ENCODE measurements at regions not wholly inside any gene's neighbourhood (a gene's known extent, or its start where the extent isn't known, plus 50 kb on each side); places are given as distances from the start of the nearest gene placed in this dataset.

- Mint-ChIP-seq H3K36me3 (ENCODE audit: low read depth) (no peaks in the 10 kb centered on the region), H3K27ac (no peak overlapping the region), H3K4me1 (no peaks in the 10 kb centered on the region), H3K4me3 (no peak overlapping the region), H3K27me3 (no peaks in the 10 kb centered on the region)
- DNase-seq (no peak), ATAC-seq (no peak)
- no peaks in the 10 kb centered on the region for H3K9me3 ChIP-seq (ENCODE audit: control insufficient read depth, low read length, poor library complexity, severe bottlenecking)
Observed at GRCh38 chr6:92510137-92510536, 909.2 kb downstream of the EPHA7 start.

GRCh38 chr6:92507552-92507951 lies 911.8 kb downstream of the EPHA7 start:
- H3K27ac Mint-ChIP-seq = no peak overlapping the region
- no peaks in the 10 kb centered on the region for H3K27me3 Mint-ChIP-seq
- DNase-seq (no peak), ATAC-seq (no peak)
- no peaks in the 10 kb centered on the region for H3K4me1 Mint-ChIP-seq
- H3K4me3 Mint-ChIP-seq = no peak overlapping the region
- H3K9me3 ChIP-seq (ENCODE audit: control insufficient read depth, low read length, poor library complexity, severe bottlenecking) = no peaks in the 10 kb centered on the region
- no peaks in the 10 kb centered on the region for H3K36me3 Mint-ChIP-seq (ENCODE audit: low read depth)

GRCh38 chr6:92504509-92504908 lies 914.9 kb downstream of the EPHA7 start:
- no peaks in the 10 kb centered on the region for H3K9me3 ChIP-seq (ENCODE audit: control insufficient read depth, low read length, poor library complexity, severe bottlenecking)
- Mint-ChIP-seq H3K27ac (no peak overlapping the region), H3K4me3 (no peak overlapping the region), H3K4me1 (no peaks in the 10 kb centered on the region), H3K27me3 (no peaks in the 10 kb centered on the region), H3K36me3 (ENCODE audit: low read depth) (no peaks in the 10 kb centered on the region)
- no peak for DNase-seq
- ATAC-seq = no peak

- no peaks in the 10 kb centered on the region for H3K27me3 Mint-ChIP-seq
- ATAC-seq = no peak
- no peaks in the 10 kb centered on the region for H3K36me3 Mint-ChIP-seq (ENCODE audit: low read depth)
- H3K4me1 Mint-ChIP-seq = no peaks in the 10 kb centered on the region
- no peak for DNase-seq
- no peaks in the 10 kb centered on the region for H3K9me3 ChIP-seq (ENCODE audit: control insufficient read depth, low read length, poor library complexity, severe bottlenecking)
- no peak overlapping the region for H3K27ac Mint-ChIP-seq
- H3K4me3 Mint-ChIP-seq = no peak overlapping the region
Observed at GRCh38 chr6:92497281-92497680, 922.1 kb downstream of the EPHA7 start.

GRCh38 chr6:92496527-92496926 lies 922.8 kb downstream of the EPHA7 start:
- H3K4me3 Mint-ChIP-seq = no peak overlapping the region
- no peaks in the 10 kb centered on the region for H3K9me3 ChIP-seq (ENCODE audit: control insufficient read depth, low read length, poor library complexity, severe bottlenecking)
- ATAC-seq (no peak), DNase-seq (no peak)
- H3K4me1 Mint-ChIP-seq = no peaks in the 10 kb centered on the region
- H3K27ac Mint-ChIP-seq = no peak overlapping the region
- H3K27me3 Mint-ChIP-seq = no peaks in the 10 kb centered on the region
- H3K36me3 Mint-ChIP-seq (ENCODE audit: low read depth) = no peaks in the 10 kb centered on the region

- H3K27ac Mint-ChIP-seq = no peak overlapping the region
Observed at GRCh38 chr6:92495242-92495641, 924.1 kb downstream of the EPHA7 start.

GRCh38 chr6:92485487-92485886 lies 933.9 kb downstream of the EPHA7 start:
- no peaks in the 10 kb centered on the region for H3K9me3 ChIP-seq (ENCODE audit: control insufficient read depth, low read length, poor library complexity, severe bottlenecking)
- H3K4me3 Mint-ChIP-seq = no peak overlapping the region
- no peak overlapping the region for H3K27ac Mint-ChIP-seq
- no peaks in the 10 kb centered on the region for H3K27me3 Mint-ChIP-seq
- H3K36me3 Mint-ChIP-seq (ENCODE audit: low read depth) = no peaks in the 10 kb centered on the region
- ATAC-seq = no peak
- no peaks in the 10 kb centered on the region for H3K4me1 Mint-ChIP-seq
- DNase-seq = no peak

More at GRCh38 chr6:92495242-92495641, 924.1 kb downstream of the EPHA7 start:
- Mint-ChIP-seq H3K4me3 (no peak overlapping the region), H3K36me3 (ENCODE audit: low read depth) (no peaks in the 10 kb centered on the region), H3K27me3 (no peaks in the 10 kb centered on the region), H3K4me1 (no peaks in the 10 kb centered on the region)
- ATAC-seq (no peak), DNase-seq (no peak)
- H3K9me3 ChIP-seq (ENCODE audit: control insufficient read depth, low read length, poor library complexity, severe bottlenecking) = no peaks in the 10 kb centered on the region

GRCh38 chr6:92479831-92480230 lies 939.5 kb downstream of the EPHA7 start:
- Mint-ChIP-seq H3K4me3 (no peak overlapping the region), H3K27ac (no peak overlapping the region), H3K36me3 (ENCODE audit: low read depth) (peaks cover 2% of the 10 kb centered on the region), H3K4me1 (no peaks in the 10 kb centered on the region), H3K27me3 (no peaks in the 10 kb centered on the region)
- ATAC-seq (no peak), DNase-seq (no peak)
- no peaks in the 10 kb centered on the region for H3K9me3 ChIP-seq (ENCODE audit: control insufficient read depth, low read length, poor library complexity, severe bottlenecking)

GRCh38 chr6:92473056-92473455 lies 946.3 kb downstream of the EPHA7 start:
- no peak for ATAC-seq
- Mint-ChIP-seq H3K27me3 (no peaks in the 10 kb centered on the region), H3K27ac (no peak overlapping the region), H3K36me3 (ENCODE audit: low read depth) (peaks cover 4% of the 10 kb centered on the region), H3K4me1 (no peaks in the 10 kb centered on the region), H3K4me3 (no peak overlapping the region)
- no peaks in the 10 kb centered on the region for H3K9me3 ChIP-seq (ENCODE audit: control insufficient read depth, low read length, poor library complexity, severe bottlenecking)
- DNase-seq = no peak

GRCh38 chr6:92469186-92469828 lies 950.1 kb downstream of the EPHA7 start:
- Mint-ChIP-seq H3K4me3 (no peak overlapping the region), H3K27ac (no peak overlapping the region), H3K27me3 (no peaks in the 10 kb centered on the region), H3K4me1 (no peaks in the 10 kb centered on the region), H3K36me3 (ENCODE audit: low read depth) (no peaks in the 10 kb centered on the region)
- ATAC-seq (no peak), DNase-seq (no peak)
- peaks cover 4% of the 10 kb centered on the region for H3K9me3 ChIP-seq (ENCODE audit: control insufficient read depth, low read length, poor library complexity, severe bottlenecking)

GRCh38 chr6:92468066-92468465 lies 951.3 kb downstream of the EPHA7 start:
- peaks cover 4% of the 10 kb centered on the region for H3K9me3 ChIP-seq (ENCODE audit: control insufficient read depth, low read length, poor library complexity, severe bottlenecking)
- H3K4me3 Mint-ChIP-seq = peak overlapping the region; percentile 2
- ATAC-seq (no peak), DNase-seq (no peak)
- no peaks in the 10 kb centered on the region for H3K4me1 Mint-ChIP-seq
- no peak overlapping the region for H3K27ac Mint-ChIP-seq
- no peaks in the 10 kb centered on the region for H3K27me3 Mint-ChIP-seq
- no peaks in the 10 kb centered on the region for H3K36me3 Mint-ChIP-seq (ENCODE audit: low read depth)

GRCh38 chr6:92460133-92460532 lies 959.2 kb downstream of the EPHA7 start:
- ATAC-seq = no peak
- no peaks in the 10 kb centered on the region for H3K4me1 Mint-ChIP-seq
- DNase-seq = no peak
- peaks cover 3% of the 10 kb centered on the region for H3K9me3 ChIP-seq (ENCODE audit: control insufficient read depth, low read length, poor library complexity, severe bottlenecking)
- H3K36me3 Mint-ChIP-seq (ENCODE audit: low read depth) = no peaks in the 10 kb centered on the region
- no peaks in the 10 kb centered on the region for H3K27me3 Mint-ChIP-seq
- no peak overlapping the region for H3K4me3 Mint-ChIP-seq
- no peak overlapping the region for H3K27ac Mint-ChIP-seq

- H3K27me3 Mint-ChIP-seq = no peaks in the 10 kb centered on the region
- H3K4me1 Mint-ChIP-seq = no peaks in the 10 kb centered on the region
Observed at GRCh38 chr6:92459606-92460005, 959.8 kb downstream of the EPHA7 start.

GRCh38 chr6:92446052-92446451 lies 973.3 kb downstream of the EPHA7 start:
- H3K4me3 Mint-ChIP-seq = no peak overlapping the region
- no peaks in the 10 kb centered on the region for H3K36me3 Mint-ChIP-seq (ENCODE audit: low read depth)
- H3K9me3 ChIP-seq (ENCODE audit: control insufficient read depth, low read length, poor library complexity, severe bottlenecking) = no peaks in the 10 kb centered on the region
- no peaks in the 10 kb centered on the region for H3K4me1 Mint-ChIP-seq
- no peaks in the 10 kb centered on the region for H3K27me3 Mint-ChIP-seq
- no peak overlapping the region for H3K27ac Mint-ChIP-seq
- DNase-seq = no peak
- no peak for ATAC-seq

More at GRCh38 chr6:92459606-92460005, 959.8 kb downstream of the EPHA7 start:
- no peak overlapping the region for H3K4me3 Mint-ChIP-seq
- H3K9me3 ChIP-seq (ENCODE audit: control insufficient read depth, low read length, poor library complexity, severe bottlenecking) = no peaks in the 10 kb centered on the region
- no peak for DNase-seq
- ATAC-seq = no peak
- H3K36me3 Mint-ChIP-seq (ENCODE audit: low read depth) = no peaks in the 10 kb centered on the region
- H3K27ac Mint-ChIP-seq = no peak overlapping the region
